Astrocyte (in vitro differentiated cells and primary cell): ENCODE measurements at regions not wholly inside any gene's neighbourhood (a gene's known extent, or its start where the extent isn't known, plus 50 kb on each side); places are given as distances from the start of the nearest gene placed in this dataset.

ENCODE experiments used
- EZH2 ChIP-seq: IDR thresholded peaks from 2 replicates; pipeline ENCODE4 v1.6.1; 2012; ENCODE audit warnings: mild to moderate bottlenecking, low read length, inconsistent platforms; ENCODE audit not compliant: insufficient read depth
- TF ChIP-seq, protein P1 (sequence below): IDR thresholded peaks from 2 replicates; pipeline ENCODE4 v1.5.1; 2011; ENCODE audit warnings: low read depth, mild to moderate bottlenecking, inconsistent platforms, low read length, moderate library complexity; ENCODE audit not compliant: insufficient read depth

DNA sequence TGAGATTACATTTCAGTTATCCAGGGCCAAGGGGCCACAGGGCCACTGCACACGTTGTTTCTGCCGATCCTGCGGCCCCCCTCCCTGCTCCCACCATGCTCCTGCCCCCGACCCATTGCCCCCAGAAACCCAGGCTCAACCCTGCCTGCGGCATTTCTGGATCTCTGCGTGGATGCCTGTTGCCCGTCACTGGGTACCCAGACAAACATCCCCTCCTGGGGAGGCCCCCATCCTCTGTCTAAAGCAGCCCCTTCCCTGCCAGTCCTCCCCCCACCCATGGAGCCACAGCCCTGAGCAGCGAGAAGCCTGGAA, 326.4 kb upstream of the SFSWAP start:
- TF ChIP-seq, protein P1, sequence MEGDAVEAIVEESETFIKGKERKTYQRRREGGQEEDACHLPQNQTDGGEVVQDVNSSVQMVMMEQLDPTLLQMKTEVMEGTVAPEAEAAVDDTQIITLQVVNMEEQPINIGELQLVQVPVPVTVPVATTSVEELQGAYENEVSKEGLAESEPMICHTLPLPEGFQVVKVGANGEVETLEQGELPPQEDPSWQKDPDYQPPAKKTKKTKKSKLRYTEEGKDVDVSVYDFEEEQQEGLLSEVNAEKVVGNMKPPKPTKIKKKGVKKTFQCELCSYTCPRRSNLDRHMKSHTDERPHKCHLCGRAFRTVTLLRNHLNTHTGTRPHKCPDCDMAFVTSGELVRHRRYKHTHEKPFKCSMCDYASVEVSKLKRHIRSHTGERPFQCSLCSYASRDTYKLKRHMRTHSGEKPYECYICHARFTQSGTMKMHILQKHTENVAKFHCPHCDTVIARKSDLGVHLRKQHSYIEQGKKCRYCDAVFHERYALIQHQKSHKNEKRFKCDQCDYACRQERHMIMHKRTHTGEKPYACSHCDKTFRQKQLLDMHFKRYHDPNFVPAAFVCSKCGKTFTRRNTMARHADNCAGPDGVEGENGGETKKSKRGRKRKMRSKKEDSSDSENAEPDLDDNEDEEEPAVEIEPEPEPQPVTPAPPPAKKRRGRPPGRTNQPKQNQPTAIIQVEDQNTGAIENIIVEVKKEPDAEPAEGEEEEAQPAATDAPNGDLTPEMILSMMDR = no peak
- TF ChIP-seq EZH2 = no peak
